WTC11 (cell line): ENCODE measurements at regions not wholly inside any gene's neighbourhood (a gene's known extent, or its start where the extent isn't known, plus 50 kb on each side); places are given as distances from the start of the nearest gene placed in this dataset.

Experiments
- ATAC-seq: fragments of 200-7000 bp; cut with Tn5 transposase; 2 replicates; pipeline ENCODE4 v1.10.0; 2021; ENCODE audit warnings: mild to moderate bottlenecking, moderate library complexity
- CTCF ChIA-PET: fragments of 300-600 bp; sonication (Branson Sonifier 250); formaldehyde crosslinking; loops from one replicate; lab custom pipeline; 2021; ENCODE audit warnings: antibody characterized with exemption; lab: Charles Lee
- POLR2A ChIA-PET: fragments of 350-600 bp; sonication (Branson Sonifier 250); formaldehyde crosslinking; loops from one replicate; lab custom pipeline; 2021; ENCODE audit warnings: antibody characterized with exemption; lab: Charles Lee
- DNase-seq: peaks from one replicate; pipeline ENCODE4 v3.0.0; 2021; ENCODE audit warnings: low spot score
- H3K27ac Mint-ChIP-seq: 2 replicates; pipeline ENCODE4 v1.8.0; 2021; ENCODE audit warnings: mixed read lengths
- H3K27me3 Mint-ChIP-seq: 2 replicates; pipeline ENCODE4 v1.8.0; 2021; ENCODE audit warnings: low read depth, mild to moderate bottlenecking, moderate library complexity, mixed read lengths
- H3K36me3 Mint-ChIP-seq: 2 replicates; pipeline ENCODE4 v1.8.0; 2021; ENCODE audit warnings: mixed read lengths
- H3K4me1 Mint-ChIP-seq: 2 replicates; pipeline ENCODE4 v1.8.0; 2022; ENCODE audit warnings: mixed read lengths
- H3K4me3 Mint-ChIP-seq: 2 replicates; pipeline ENCODE4 v1.8.0; 2021; ENCODE audit warnings: mild to moderate bottlenecking, moderate library complexity, mixed read lengths
- H3K9me3 Mint-ChIP-seq: 2 replicates; pipeline ENCODE4 v1.8.0; 2021; ENCODE audit warnings: mixed read lengths
- ETV6 ChIP-seq: sonication (generic); formaldehyde crosslinking; IDR thresholded peaks from 2 replicates; pipeline ENCODE4 v1.8.1; 2022; ENCODE audit warnings: mild to moderate bottlenecking, missing genetic modification reagents
- GABPB1 ChIP-seq: sonication (generic); formaldehyde crosslinking; IDR thresholded peaks from 2 replicates; pipeline ENCODE4 v1.8.1; 2023; ENCODE audit warnings: mild to moderate bottlenecking, missing genetic modification reagents
- JUN ChIP-seq: sonication (generic); formaldehyde crosslinking; IDR thresholded peaks from 2 replicates; pipeline ENCODE4 v1.8.0; 2023; ENCODE audit warnings: mild to moderate bottlenecking, missing genetic modification reagents
- NFE2L1 ChIP-seq: sonication (generic); formaldehyde crosslinking; IDR thresholded peaks from 2 replicates; pipeline ENCODE4 v1.8.1; 2023; ENCODE audit warnings: missing genetic modification reagents
- RORB ChIP-seq: fragments of 250-450 bp; sonication (Bioruptor Pico); IDR thresholded peaks from 2 replicates; pipeline ENCODE4 v1.9.0; 2021; ENCODE audit warnings: mild to moderate bottlenecking
- SMAD3 ChIP-seq: sonication (generic); formaldehyde crosslinking; IDR thresholded peaks from 2 replicates; pipeline ENCODE4 v1.8.0; 2022; ENCODE audit warnings: missing genetic modification reagents, mild to moderate bottlenecking, borderline replicate concordance
- SP1 ChIP-seq: sonication (generic); formaldehyde crosslinking; conservative IDR thresholded peaks from 2 replicates; pipeline ENCODE4 v1.8.1; 2022; ENCODE audit warnings: missing genetic modification reagents
- TF ChIP-seq, protein P1 (sequence below): sonication (generic); formaldehyde crosslinking; conservative IDR thresholded peaks from 2 replicates; pipeline ENCODE4 v1.8.1; 2023; ENCODE audit warnings: mild to moderate bottlenecking, low read depth, missing genetic modification reagents, moderate library complexity
- TF ChIP-seq, protein P2 (sequence below): sonication (generic); formaldehyde crosslinking; IDR thresholded peaks from 2 replicates; pipeline ENCODE4 v1.8.1; 2022; ENCODE audit warnings: low read depth, missing genetic modification reagents, borderline replicate concordance
- TF ChIP-seq, protein P3 (sequence below): sonication (generic); formaldehyde crosslinking; IDR thresholded peaks from 2 replicates; pipeline ENCODE4 v1.8.1; 2023; ENCODE audit warnings: mild to moderate bottlenecking, missing genetic modification reagents, moderate library complexity
- TF ChIP-seq, protein P4 (sequence below): sonication (generic); formaldehyde crosslinking; IDR thresholded peaks from 2 replicates; pipeline ENCODE4 v1.8.1; 2022; ENCODE audit warnings: mild to moderate bottlenecking, missing genetic modification reagents, moderate library complexity, borderline replicate concordance
- TF ChIP-seq, protein P5 (sequence below): fragments of 250-450 bp; sonication (Bioruptor Pico); conservative IDR thresholded peaks from 2 replicates; pipeline ENCODE4 v1.9.0; 2021; ENCODE audit warnings: mild to moderate bottlenecking
- TF ChIP-seq, protein P6 (sequence below): fragments of 250-450 bp; sonication (Bioruptor Pico); IDR thresholded peaks from 2 replicates; pipeline ENCODE4 v1.9.0; 2021; ENCODE audit warnings: moderate library complexity, mild to moderate bottlenecking, inconsistent platforms, borderline replicate concordance
- TF ChIP-seq, protein P7 (sequence below): sonication (generic); formaldehyde crosslinking; IDR thresholded peaks from 2 replicates; pipeline ENCODE4 v1.8.0; 2022; ENCODE audit warnings: mild to moderate bottlenecking, missing genetic modification reagents
- TF ChIP-seq, protein P8 (sequence below): fragments of 250-450 bp; sonication (Bioruptor Pico); IDR thresholded peaks from 2 replicates; pipeline ENCODE4 v1.9.0; 2021; ENCODE audit warnings: mild to moderate bottlenecking
- TF ChIP-seq, protein P9 (sequence below): fragments of 250-450 bp; sonication (Bioruptor Pico); IDR thresholded peaks from 2 replicates; pipeline ENCODE4 v2.1.2; 2022; ENCODE audit warnings: mild to moderate bottlenecking, moderate library complexity
- TF ChIP-seq, protein P10 (sequence below): sonication (generic); formaldehyde crosslinking; IDR thresholded peaks from 2 replicates; pipeline ENCODE4 v1.8.1; 2023; ENCODE audit warnings: mild to moderate bottlenecking, moderate library complexity, missing genetic modification reagents

DNA sequence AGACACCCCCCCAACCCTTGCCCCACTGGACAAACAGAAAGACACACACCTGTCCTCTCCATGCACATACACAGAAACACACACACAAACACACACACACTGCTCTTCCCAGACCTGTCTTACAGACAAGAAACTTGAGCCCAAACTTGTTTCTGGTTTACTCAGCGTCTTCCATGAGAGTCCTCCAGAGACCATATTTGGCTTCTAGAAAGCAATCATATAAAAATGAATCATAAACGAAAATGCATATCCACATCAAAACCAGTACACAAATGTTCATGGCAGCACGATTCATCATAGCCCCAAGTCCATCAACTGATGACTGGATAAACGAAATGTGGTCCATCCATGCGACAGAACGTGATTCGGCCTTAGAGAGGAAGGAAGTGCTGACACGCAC, 84.2 kb upstream of the ASAP2 start:
- ATAC-seq (no peak), DNase-seq (no peak)
- peaks cover 5% of the 10 kb centered on the region for H3K36me3 Mint-ChIP-seq
- no peak for TF ChIP-seq ETV6 (CRISPR knock-in tag)
- TF ChIP-seq, protein P1, sequence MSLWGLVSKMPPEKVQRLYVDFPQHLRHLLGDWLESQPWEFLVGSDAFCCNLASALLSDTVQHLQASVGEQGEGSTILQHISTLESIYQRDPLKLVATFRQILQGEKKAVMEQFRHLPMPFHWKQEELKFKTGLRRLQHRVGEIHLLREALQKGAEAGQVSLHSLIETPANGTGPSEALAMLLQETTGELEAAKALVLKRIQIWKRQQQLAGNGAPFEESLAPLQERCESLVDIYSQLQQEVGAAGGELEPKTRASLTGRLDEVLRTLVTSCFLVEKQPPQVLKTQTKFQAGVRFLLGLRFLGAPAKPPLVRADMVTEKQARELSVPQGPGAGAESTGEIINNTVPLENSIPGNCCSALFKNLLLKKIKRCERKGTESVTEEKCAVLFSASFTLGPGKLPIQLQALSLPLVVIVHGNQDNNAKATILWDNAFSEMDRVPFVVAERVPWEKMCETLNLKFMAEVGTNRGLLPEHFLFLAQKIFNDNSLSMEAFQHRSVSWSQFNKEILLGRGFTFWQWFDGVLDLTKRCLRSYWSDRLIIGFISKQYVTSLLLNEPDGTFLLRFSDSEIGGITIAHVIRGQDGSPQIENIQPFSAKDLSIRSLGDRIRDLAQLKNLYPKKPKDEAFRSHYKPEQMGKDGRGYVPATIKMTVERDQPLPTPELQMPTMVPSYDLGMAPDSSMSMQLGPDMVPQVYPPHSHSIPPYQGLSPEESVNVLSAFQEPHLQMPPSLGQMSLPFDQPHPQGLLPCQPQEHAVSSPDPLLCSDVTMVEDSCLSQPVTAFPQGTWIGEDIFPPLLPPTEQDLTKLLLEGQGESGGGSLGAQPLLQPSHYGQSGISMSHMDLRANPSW (CRISPR knock-in tag) = no peak
- TF ChIP-seq, protein P2, sequence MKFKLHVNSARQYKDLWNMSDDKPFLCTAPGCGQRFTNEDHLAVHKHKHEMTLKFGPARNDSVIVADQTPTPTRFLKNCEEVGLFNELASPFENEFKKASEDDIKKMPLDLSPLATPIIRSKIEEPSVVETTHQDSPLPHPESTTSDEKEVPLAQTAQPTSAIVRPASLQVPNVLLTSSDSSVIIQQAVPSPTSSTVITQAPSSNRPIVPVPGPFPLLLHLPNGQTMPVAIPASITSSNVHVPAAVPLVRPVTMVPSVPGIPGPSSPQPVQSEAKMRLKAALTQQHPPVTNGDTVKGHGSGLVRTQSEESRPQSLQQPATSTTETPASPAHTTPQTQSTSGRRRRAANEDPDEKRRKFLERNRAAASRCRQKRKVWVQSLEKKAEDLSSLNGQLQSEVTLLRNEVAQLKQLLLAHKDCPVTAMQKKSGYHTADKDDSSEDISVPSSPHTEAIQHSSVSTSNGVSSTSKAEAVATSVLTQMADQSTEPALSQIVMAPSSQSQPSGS (CRISPR knock-in tag) = no peak
- TF ChIP-seq, protein P3, sequence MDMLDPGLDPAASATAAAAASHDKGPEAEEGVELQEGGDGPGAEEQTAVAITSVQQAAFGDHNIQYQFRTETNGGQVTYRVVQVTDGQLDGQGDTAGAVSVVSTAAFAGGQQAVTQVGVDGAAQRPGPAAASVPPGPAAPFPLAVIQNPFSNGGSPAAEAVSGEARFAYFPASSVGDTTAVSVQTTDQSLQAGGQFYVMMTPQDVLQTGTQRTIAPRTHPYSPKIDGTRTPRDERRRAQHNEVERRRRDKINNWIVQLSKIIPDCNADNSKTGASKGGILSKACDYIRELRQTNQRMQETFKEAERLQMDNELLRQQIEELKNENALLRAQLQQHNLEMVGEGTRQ (CRISPR knock-in tag) = no peak
- TF ChIP-seq, protein P4, sequence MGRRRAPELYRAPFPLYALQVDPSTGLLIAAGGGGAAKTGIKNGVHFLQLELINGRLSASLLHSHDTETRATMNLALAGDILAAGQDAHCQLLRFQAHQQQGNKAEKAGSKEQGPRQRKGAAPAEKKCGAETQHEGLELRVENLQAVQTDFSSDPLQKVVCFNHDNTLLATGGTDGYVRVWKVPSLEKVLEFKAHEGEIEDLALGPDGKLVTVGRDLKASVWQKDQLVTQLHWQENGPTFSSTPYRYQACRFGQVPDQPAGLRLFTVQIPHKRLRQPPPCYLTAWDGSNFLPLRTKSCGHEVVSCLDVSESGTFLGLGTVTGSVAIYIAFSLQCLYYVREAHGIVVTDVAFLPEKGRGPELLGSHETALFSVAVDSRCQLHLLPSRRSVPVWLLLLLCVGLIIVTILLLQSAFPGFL (CRISPR knock-in tag) = no peak
- no peak for TF ChIP-seq JUN (CRISPR knock-in tag)
- TF ChIP-seq, protein P5, sequence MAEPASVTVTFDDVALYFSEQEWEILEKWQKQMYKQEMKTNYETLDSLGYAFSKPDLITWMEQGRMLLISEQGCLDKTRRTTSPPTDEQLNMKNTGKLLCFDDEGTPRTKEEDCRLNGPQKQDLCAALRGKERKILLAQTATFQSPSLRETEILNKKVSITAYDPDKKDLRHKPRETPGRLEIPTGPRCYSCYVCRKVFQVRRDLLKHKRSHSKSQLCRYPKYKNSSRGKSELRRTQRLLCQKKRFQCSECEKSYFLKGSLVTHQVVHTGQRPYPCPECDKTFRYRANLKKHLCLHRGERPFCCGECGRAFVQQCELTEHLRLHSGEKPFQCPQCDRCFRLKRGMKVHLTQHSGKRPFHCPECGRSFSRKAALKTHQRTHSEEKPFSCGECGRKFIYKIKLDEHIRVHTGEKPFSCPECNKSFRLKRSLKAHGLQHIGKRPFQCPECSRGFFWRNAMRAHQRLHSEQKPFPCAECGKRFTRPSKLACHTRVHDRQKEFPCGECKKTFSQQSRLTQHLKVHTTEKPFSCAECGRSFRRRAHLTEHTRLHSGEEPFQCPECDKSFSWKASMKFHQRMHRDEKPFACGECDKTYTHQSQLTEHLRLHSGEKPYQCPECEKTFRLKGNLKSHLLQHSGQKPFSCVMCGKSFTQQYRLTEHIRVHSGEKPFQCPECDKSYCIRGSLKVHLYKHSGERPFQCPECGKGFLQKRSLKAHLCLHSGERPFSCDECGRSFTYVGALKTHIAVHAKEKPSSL = no peak
- TF ChIP-seq, protein P6, sequence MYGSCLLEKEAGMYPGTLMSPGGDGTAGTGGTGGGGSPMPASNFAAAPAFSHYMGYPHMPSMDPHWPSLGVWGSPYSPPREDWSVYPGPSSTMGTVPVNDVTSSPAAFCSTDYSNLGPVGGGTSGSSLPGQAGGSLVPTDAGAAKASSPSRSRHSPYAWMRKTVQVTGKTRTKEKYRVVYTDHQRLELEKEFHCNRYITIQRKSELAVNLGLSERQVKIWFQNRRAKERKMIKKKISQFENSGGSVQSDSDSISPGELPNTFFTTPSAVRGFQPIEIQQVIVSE (CRISPR knock-in tag) = no peak
- TF ChIP-seq SMAD3 (CRISPR knock-in tag) = no peak
- no peak for TF ChIP-seq NFE2L1 (CRISPR knock-in tag)
- TF ChIP-seq RORB (CRISPR knock-in tag) = no peak
- TF ChIP-seq, protein P7, sequence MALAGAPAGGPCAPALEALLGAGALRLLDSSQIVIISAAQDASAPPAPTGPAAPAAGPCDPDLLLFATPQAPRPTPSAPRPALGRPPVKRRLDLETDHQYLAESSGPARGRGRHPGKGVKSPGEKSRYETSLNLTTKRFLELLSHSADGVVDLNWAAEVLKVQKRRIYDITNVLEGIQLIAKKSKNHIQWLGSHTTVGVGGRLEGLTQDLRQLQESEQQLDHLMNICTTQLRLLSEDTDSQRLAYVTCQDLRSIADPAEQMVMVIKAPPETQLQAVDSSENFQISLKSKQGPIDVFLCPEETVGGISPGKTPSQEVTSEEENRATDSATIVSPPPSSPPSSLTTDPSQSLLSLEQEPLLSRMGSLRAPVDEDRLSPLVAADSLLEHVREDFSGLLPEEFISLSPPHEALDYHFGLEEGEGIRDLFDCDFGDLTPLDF = no peak
- TF ChIP-seq, protein P8, sequence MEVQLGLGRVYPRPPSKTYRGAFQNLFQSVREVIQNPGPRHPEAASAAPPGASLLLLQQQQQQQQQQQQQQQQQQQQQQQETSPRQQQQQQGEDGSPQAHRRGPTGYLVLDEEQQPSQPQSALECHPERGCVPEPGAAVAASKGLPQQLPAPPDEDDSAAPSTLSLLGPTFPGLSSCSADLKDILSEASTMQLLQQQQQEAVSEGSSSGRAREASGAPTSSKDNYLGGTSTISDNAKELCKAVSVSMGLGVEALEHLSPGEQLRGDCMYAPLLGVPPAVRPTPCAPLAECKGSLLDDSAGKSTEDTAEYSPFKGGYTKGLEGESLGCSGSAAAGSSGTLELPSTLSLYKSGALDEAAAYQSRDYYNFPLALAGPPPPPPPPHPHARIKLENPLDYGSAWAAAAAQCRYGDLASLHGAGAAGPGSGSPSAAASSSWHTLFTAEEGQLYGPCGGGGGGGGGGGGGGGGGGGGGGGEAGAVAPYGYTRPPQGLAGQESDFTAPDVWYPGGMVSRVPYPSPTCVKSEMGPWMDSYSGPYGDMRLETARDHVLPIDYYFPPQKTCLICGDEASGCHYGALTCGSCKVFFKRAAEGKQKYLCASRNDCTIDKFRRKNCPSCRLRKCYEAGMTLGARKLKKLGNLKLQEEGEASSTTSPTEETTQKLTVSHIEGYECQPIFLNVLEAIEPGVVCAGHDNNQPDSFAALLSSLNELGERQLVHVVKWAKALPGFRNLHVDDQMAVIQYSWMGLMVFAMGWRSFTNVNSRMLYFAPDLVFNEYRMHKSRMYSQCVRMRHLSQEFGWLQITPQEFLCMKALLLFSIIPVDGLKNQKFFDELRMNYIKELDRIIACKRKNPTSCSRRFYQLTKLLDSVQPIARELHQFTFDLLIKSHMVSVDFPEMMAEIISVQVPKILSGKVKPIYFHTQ (CRISPR knock-in tag) = no peak
- no peak for TF ChIP-seq GABPB1 (CRISPR knock-in tag)
- TF ChIP-seq SP1 (CRISPR knock-in tag) = no peak
- TF ChIP-seq, protein P9, sequence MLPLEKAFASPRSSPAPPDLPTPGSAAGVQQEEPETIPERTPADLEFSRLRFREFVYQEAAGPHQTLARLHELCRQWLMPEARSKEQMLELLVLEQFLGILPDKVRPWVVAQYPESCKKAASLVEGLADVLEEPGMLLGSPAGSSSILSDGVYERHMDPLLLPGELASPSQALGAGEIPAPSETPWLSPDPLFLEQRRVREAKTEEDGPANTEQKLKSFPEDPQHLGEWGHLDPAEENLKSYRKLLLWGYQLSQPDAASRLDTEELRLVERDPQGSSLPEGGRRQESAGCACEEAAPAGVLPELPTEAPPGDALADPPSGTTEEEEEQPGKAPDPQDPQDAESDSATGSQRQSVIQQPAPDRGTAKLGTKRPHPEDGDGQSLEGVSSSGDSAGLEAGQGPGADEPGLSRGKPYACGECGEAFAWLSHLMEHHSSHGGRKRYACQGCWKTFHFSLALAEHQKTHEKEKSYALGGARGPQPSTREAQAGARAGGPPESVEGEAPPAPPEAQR (CRISPR knock-in tag) = no peak
- TF ChIP-seq, protein P10, sequence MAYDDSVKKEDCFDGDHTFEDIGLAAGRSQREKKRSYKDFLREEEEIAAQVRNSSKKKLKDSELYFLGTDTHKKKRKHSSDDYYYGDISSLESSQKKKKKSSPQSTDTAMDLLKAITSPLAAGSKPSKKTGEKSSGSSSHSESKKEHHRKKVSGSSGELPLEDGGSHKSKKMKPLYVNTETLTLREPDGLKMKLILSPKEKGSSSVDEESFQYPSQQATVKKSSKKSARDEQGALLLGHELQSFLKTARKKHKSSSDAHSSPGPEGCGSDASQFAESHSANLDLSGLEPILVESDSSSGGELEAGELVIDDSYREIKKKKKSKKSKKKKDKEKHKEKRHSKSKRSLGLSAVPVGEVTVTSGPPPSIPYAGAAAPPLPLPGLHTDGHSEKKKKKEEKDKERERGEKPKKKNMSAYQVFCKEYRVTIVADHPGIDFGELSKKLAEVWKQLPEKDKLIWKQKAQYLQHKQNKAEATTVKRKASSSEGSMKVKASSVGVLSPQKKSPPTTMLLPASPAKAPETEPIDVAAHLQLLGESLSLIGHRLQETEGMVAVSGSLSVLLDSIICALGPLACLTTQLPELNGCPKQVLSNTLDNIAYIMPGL = no peak
- ChIA-PET POLR2A (no interaction called here), CTCF (interaction anchor here (1.0 kb wide), 1 partner anchor 11 kb away, joined by 4 read pairs; no protein-coding TSS in a partner anchor)
- H3K9me3 Mint-ChIP-seq = peaks cover 12% of the 10 kb centered on the region
- no peaks in the 10 kb centered on the region; the same call in 1 of the 2 replicates for H3K27me3 Mint-ChIP-seq
- H3K4me3 Mint-ChIP-seq = no peak overlapping the region
- H3K4me1 Mint-ChIP-seq = no peaks in the 10 kb centered on the region
- no peak overlapping the region for H3K27ac Mint-ChIP-seq
